Neural cell (in vitro differentiated cells): ENCODE measurements at regions not wholly inside any gene's neighbourhood (a gene's known extent, or its start where the extent isn't known, plus 50 kb on each side); places are given as distances from the start of the nearest gene placed in this dataset.

ENCODE experiments used
- CTCF ChIP-seq: fragments of 450-650 bp; IDR thresholded peaks from 2 replicates; pipeline ENCODE4 v1.5.1; 2014; ENCODE audit warnings: antibody characterized with exemption, mild to moderate bottlenecking, moderate library complexity; ENCODE audit not compliant: poor library complexity, severe bottlenecking
- EP300 ChIP-seq: fragments of 450-650 bp; conservative IDR thresholded peaks from 2 replicates; pipeline ENCODE4 v1.6.1; 2014; ENCODE audit warnings: antibody characterized with exemption, mild to moderate bottlenecking, moderate library complexity; ENCODE audit not compliant: poor library complexity, severe bottlenecking
- EZH2 ChIP-seq: fragments of 200-600, 300-800 bp; shearing (Covaris generic), sonication (generic); IDR thresholded peaks from 2 replicates; pipeline ENCODE4 v1.6.1; 2014; ENCODE audit warnings: antibody characterized with exemption, low read length, borderline replicate concordance, mild to moderate bottlenecking; ENCODE audit not compliant: insufficient read depth, poor library complexity, severe bottlenecking
- MXI1 ChIP-seq: fragments of 450-650 bp; conservative IDR thresholded peaks from 2 replicates; pipeline ENCODE4 v1.6.1; 2014; ENCODE audit warnings: antibody characterized with exemption, mild to moderate bottlenecking; ENCODE audit not compliant: poor library complexity, severe bottlenecking
- POLR2AphosphoS5 ChIP-seq: IDR thresholded peaks from 2 replicates; pipeline ENCODE4 v1.6.1; 2012
- RAD21 ChIP-seq: fragments of 450-650 bp; conservative IDR thresholded peaks from 2 replicates; pipeline ENCODE4 v1.6.1; 2014; ENCODE audit warnings: antibody characterized with exemption, mild to moderate bottlenecking, moderate library complexity
- SMC3 ChIP-seq: fragments of 450-650 bp; conservative IDR thresholded peaks from 2 replicates; pipeline ENCODE4 v1.6.1; 2014; ENCODE audit warnings: antibody characterized with exemption, mild to moderate bottlenecking, moderate library complexity; ENCODE audit not compliant: poor library complexity
- TAF1 ChIP-seq: IDR thresholded peaks from 2 replicates; pipeline ENCODE4 v1.6.1; 2012; ENCODE audit warnings: low read depth
- TF ChIP-seq, protein P1 (sequence below): IDR thresholded peaks from 2 replicates; pipeline ENCODE4 v1.6.1; 2012; ENCODE audit warnings: borderline replicate concordance

DNA sequence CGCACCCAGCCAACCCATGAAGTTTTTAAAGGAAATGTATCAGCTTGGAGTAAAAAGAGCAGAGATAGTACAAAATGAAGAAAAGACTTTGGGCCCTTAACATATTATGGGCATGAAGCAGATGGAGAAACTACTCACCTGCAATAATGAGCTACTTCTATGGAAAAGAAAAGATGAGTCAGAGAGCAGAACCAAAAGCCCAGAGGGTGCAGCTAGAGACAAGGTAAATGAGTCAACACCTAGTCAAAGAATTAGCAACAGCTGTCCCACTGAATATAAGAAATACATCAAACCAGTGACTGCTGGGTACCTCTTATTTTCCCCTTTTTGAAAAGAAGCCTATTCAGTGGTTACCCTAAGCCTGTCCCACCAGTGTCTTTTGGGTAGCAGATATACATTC is 61.8 kb downstream of the RPL27A start:
- no peak for TF ChIP-seq CTCF
- TF ChIP-seq POLR2AphosphoS5, result no peak
- TF ChIP-seq RAD21, result no peak
- TF ChIP-seq MXI1, result no peak
- no peak for TF ChIP-seq EZH2
- TF ChIP-seq, protein P1, sequence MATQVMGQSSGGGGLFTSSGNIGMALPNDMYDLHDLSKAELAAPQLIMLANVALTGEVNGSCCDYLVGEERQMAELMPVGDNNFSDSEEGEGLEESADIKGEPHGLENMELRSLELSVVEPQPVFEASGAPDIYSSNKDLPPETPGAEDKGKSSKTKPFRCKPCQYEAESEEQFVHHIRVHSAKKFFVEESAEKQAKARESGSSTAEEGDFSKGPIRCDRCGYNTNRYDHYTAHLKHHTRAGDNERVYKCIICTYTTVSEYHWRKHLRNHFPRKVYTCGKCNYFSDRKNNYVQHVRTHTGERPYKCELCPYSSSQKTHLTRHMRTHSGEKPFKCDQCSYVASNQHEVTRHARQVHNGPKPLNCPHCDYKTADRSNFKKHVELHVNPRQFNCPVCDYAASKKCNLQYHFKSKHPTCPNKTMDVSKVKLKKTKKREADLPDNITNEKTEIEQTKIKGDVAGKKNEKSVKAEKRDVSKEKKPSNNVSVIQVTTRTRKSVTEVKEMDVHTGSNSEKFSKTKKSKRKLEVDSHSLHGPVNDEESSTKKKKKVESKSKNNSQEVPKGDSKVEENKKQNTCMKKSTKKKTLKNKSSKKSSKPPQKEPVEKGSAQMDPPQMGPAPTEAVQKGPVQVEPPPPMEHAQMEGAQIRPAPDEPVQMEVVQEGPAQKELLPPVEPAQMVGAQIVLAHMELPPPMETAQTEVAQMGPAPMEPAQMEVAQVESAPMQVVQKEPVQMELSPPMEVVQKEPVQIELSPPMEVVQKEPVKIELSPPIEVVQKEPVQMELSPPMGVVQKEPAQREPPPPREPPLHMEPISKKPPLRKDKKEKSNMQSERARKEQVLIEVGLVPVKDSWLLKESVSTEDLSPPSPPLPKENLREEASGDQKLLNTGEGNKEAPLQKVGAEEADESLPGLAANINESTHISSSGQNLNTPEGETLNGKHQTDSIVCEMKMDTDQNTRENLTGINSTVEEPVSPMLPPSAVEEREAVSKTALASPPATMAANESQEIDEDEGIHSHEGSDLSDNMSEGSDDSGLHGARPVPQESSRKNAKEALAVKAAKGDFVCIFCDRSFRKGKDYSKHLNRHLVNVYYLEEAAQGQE, result no peak
- no peak for TF ChIP-seq TAF1
- TF ChIP-seq EP300, result no peak
- TF ChIP-seq SMC3, result no peak
